ENCODE measurements at regions not wholly inside any gene's neighbourhood (a gene's known extent, or its start where the extent isn't known, plus 50 kb on each side); places are given as distances from the start of the nearest gene placed in this dataset.

- TF ChIP-seq CTCF (conservative IDR thresholded peaks at IDR 0.05; ENCODE audit: low read depth, low read length), result no peak
- DNase-seq (ENCODE audit: low read depth), result no peak
- no peak overlapping the region for H3K4me3 ChIP-seq (ENCODE audit: low read depth, low read length)
Observed at GRCh38 chr10:106302961-106303360, 861.5 kb downstream of the SORCS1 start.

GRCh38 chr10:106301146-106301545 is 863.4 kb downstream of the SORCS1 start:
- no peak for TF ChIP-seq CTCF (conservative IDR thresholded peaks at IDR 0.05; ENCODE audit: low read depth, low read length)
- no peak overlapping the region for H3K4me3 ChIP-seq (ENCODE audit: low read depth, low read length)
- DNase-seq (ENCODE audit: low read depth), result no peak

GRCh38 chr10:106296750-106297392 is 867.6 kb downstream of the SORCS1 start:
- no peak for TF ChIP-seq CTCF (conservative IDR thresholded peaks at IDR 0.05; ENCODE audit: low read depth, low read length)
- no peak overlapping the region for H3K4me3 ChIP-seq (ENCODE audit: low read depth, low read length)

GRCh38 chr10:106284802-106285587 is 879.5 kb downstream of the SORCS1 start:
- H3K4me3 ChIP-seq (ENCODE audit: low read depth, low read length), result no peak overlapping the region
- peak; percentile 76 for DNase-seq (ENCODE audit: low read depth)
- no peak for TF ChIP-seq CTCF (conservative IDR thresholded peaks at IDR 0.05; ENCODE audit: low read depth, low read length)

More at GRCh38 chr10:106296750-106297392, 867.6 kb downstream of the SORCS1 start:
- DNase-seq (ENCODE audit: low read depth), result no peak

- no peak for DNase-seq (ENCODE audit: low read depth)
- no peak overlapping the region for H3K4me3 ChIP-seq (ENCODE audit: low read depth, low read length)
- TF ChIP-seq CTCF (conservative IDR thresholded peaks at IDR 0.05; ENCODE audit: low read depth, low read length), result no peak
Observed at GRCh38 chr10:106280896-106281460, 883.5 kb downstream of the SORCS1 start.

GRCh38 chr10:106278383-106278782 is 886.1 kb downstream of the SORCS1 start:
- H3K4me3 ChIP-seq (ENCODE audit: low read depth, low read length), result no peak overlapping the region
- peak; percentile 30 for TF ChIP-seq CTCF (conservative IDR thresholded peaks at IDR 0.05; ENCODE audit: low read depth, low read length)
- DNase-seq (ENCODE audit: low read depth), result peak; percentile 38
